ENCODE measurements at regions not wholly inside any gene's neighbourhood (a gene's known extent, or its start where the extent isn't known, plus 50 kb on each side); places are given as distances from the start of the nearest gene placed in this dataset.
"Not testable (repeated sequence)": the region's sequence is repeated elsewhere in the genome, so short reads cannot be mapped to it uniquely, and the experiment has no call there.

DNA sequence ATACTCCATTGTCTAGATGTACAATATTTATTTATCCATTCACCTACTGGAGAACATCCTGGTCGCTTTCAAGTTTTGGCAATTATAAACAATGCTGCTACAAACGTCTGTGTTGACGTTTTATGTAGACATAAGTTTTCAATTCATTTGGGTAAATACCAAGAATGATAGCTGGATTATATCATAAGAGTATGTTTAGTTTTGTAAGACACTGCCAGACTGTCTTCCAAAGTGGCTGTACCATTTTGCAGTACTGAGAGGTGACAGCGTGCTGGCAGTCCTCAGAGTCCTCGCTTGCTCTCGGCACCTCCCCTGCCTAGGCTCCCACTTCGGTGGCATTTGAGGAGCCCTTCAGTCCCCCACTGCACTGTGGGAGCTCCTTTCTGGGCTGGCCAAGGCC is 253.3 kb upstream of the INTU start:
- no peak for DNase-seq

DNA sequence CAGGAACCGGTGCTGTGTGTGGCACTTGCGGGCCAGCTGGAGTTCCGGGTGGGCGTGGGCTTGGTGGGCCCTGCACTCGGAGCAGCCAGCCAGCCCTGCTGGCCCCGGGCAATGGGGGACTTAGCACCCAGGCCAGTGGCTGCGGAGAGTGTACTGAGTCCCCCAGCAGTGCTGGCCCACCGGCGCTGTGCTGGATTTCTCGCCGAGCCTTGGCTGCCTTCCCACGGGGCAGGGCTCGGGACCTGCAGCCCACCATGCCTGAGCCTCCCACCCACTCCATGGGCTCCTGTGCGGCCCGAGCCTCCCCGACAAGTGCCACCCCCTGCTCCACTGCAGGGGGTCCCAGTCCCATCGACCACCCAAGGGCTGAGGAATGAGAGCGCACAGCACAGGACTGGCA is 252.8 kb upstream of the INTU start:
- DNase-seq, result not testable (repeated sequence)

DNA sequence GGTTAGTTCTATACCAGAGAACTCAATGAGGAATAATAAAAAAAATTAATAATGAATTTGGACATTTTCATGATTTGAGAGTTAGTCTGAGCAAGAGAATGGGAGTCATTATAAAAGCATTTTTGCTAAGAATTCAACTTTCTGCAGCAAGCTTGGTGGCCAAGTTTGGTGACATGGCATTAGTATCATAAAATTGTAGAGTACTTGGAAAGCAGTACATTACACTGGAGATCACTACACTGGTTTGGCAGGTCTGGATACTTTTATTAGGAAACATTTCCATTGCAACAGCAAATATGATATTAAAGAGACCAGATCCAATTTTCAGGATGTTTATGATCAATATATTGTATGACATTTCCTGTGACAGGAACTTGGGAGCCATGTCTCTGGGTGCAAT is 249.1 kb upstream of the INTU start:
- no peak for DNase-seq

DNA sequence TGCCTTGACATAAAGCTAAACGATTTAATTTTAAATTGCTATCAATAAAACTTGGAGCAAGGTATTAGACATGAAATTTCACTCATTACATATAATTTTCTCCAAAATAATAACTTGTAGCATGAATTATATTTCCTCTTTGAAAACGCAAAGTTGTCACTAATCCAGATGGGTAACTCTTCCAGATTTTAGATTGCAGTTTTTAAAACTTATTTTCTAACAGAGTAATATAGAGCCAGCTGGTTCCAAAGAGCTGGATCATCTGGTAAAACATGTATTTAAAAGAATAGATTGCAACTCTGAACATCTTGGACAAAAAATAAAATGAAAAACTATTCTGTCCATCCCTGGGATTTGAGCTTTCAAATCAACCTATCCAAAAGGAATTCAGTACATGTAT is 238.2 kb upstream of the INTU start:
- DNase-seq, result no peak

DNA sequence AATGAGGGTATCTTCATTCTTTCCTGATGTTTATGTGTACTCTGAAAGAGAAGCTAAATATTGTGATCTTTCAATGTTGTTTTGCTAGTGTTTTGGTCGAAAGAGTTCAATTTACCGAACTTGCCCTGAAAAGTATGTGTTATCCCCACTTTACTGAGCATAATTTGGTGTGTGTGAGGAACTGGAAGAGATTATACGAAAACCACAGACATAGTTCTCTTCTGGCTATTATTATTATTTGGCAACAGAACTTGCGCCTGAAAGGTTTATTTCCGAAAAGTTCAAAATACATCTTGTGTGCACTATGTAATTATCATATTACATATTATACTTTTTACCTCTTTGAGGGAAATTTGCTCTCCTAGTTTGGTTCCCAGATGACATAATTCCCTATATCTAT is 232.5 kb upstream of the INTU start:
- DNase-seq, result no peak

DNA sequence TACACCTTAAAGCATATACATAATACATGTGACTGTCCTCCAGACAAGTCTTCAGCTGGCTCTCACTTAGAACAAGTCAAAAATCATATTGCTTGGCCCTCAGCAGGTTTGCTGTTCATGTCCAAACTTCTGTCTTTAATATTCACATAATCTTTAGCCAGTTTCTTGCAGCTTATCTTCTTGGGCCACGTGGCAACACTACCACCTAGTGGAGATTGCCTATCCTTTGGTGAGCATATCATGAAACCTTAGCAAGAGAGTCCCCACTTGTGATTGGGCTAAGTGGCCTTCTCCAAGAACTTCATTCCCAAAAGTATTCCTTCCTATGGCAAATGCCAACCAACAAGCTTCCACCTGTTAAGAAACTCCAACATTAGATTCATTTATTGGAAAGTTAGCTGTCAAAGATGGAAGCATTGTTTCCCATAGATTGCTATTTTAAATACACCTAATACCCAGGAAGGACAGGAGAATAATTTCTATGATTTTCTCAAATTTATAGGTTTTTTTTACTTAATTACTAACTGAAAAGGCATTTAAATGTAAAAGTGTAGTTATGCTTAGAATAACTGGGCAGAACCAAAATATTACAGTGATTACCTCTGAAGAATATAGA is 231.9 kb upstream of the INTU start:
- DNase-seq, result no peak

DNA sequence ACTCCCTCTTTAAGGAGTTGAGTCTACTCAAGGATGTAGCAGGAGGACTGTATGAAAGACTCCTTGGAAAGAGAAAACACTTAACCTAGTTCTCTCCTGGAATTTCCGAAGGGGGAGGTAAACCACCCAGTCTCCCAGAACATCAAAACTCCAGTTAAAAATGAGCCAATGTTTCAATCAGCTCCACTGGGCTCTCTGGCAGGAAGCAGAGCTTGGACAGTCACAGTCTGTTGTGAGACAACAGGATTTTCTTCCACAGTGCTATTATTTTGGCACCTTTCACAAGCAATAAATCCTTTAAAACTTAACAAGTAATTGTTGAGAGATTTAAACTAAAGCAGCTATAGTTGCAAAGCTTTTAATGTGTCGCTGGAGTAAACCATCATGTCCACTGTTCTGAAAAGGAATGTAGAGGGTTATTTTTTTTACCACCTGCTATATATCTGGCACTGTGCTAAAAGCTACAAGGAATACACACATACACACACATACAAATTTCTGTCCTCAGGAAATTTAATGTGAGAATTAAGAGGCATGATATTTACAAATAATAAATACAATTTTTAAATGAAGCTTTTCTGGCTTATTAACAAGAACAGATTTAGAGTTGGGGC is 229.2 kb upstream of the INTU start:
- DNase-seq, result no peak

DNA sequence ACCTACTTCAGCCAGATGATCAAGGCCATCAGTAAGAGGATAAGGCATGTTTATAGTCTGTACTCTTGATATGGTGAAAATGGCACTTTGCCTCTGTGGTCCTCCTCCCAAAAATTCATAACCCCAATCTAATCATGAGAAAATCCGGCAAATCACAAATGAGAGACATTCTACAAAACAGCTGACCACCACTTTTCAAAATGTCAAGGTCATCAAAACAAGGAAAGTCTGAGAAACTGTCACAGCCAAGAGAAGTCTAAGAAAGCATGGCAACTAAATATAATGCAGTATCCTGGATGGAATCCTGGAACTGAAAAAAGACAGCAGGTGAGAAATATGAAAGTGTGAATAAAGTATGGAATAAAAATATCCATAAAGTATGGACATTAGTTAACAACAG is 226.6 kb upstream of the INTU start:
- DNase-seq, result no peak

DNA sequence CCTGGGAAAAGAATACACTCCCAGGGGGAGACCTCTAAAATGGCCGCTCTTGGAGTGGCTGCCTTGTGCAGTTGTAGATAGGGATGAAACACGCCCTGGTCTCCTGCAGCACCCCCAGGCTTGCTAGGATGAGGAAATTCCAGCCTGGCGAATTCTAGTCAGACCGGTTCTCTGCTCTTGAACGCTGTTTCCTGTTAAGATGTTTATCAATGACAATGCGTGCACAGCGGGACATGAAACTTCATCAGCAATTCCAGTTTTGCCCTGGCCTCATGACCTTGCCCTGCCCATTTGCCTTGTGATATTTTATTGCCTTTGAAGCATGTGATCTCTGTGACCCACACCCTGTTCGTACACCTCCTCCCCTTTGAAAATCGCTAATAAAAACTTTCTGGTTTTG is 225.2 kb upstream of the INTU start:
- not testable (repeated sequence) for DNase-seq

DNA sequence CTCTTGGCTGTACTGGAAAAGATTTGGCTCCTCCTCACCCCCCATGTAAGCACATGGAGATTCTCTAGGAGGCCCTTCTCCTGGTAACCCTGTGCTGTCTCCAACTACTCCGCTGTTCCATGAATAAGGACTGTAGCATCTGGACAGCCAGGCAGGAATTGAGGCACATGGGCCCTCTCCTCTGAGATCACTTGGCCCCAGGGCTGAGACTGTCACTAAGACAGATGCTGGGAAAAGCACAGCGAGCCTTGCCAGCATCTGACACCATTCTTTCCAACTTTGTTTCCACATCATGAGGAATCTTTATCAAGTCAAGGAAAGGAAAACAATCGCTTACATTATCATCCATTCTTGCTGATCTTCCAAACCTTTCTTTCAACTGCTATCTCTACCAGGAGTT is 222.6 kb upstream of the INTU start:
- DNase-seq, result no peak

DNA sequence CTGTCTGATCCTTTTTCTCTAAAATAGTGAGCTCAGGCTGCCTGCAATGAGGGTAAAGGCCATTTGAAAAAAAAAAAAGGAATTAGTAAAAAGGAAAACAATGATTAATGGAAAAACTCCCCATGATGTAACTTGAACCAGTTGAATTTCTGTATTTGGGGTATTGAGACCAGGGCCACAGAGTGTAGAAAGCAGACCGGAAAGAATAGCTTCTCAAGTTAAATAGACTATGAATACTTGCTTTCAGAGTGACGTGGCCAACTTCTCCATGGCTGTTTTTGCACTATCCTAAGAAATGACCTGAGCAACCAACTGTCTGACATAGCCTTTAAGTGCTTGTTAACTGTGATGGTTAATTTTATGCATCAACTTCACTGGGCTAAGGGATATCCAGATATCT is 222.1 kb upstream of the INTU start:
- DNase-seq, result no peak

DNA sequence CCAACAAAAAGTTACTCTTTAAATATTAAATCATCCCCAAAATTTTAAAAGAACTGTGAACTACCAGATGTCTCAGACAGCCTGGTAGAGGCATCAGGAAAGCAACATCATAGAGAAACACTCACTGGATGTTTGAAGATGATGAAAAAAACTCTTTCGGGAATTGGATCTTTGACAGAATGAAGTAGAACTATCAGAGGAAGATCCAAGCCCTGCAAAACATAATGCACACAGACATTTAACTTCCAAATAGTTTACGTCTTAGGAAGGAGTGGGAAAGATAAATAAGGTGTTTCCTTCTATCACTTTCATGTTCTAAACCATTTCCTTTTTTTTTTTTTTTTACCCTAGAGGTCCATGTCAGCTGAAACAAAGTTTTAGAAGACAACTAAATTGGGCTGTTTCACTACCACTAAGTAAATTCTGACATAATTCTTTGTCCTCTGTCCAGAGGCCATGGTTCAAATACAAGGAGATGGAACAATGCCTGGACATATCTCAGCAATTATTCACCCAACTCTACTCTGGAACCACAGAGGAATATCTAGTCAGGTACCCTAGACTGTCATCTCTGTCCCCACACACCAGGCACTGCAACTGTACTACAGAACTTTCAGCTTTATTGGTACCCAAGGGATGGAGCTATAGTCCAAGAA is 217.7 kb upstream of the INTU start:
- no peak for DNase-seq

DNA sequence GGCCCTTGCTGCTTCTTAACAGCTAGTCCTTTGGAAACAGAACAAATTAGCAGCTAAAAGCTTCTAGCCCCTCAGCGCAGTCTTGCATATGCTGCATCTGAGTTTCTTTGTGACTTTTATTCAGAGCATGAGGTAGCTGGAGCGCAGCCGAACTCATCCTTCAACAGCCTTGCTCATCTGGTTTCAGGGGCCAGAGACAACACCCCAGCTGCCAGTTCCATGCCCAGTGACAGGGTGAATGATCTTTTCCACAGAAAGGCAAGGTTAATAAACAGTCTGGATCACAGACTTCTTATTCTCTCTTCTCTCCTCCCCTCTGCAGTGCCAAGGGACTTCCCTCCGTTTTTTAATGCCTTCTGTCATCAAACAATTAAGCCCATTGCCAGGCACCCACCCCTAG is 216.6 kb upstream of the INTU start:
- no peak for DNase-seq

DNA sequence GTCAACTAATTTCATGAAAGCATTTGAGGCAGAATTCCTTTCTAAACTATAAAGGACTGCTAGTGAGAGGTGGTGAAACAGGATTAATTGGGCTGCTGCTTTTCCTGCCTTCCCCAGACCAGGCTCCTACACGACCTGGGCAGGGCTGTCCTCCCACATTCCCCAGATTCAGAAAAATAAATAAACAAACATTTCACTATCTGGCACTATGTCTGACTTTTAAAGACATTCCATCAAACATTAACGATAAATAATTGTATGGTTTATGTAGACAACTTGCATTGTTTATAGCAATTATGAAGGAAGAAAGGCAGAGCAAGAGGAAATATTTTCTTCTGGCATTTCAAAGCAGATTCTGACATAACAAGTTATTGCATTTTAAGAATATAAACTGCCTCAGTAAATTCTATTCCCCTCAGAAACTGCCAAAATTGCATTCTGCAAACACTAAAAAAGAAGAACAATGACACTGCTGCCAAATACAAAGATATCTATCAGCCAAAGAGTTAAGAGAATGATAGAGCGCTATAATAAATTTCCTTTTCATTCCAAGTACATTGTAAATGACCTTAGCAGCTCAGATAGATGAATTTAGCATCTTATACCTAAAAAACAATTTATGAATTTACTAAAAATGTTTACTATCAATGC is 214.7 kb upstream of the INTU start:
- DNase-seq, result no peak

DNA sequence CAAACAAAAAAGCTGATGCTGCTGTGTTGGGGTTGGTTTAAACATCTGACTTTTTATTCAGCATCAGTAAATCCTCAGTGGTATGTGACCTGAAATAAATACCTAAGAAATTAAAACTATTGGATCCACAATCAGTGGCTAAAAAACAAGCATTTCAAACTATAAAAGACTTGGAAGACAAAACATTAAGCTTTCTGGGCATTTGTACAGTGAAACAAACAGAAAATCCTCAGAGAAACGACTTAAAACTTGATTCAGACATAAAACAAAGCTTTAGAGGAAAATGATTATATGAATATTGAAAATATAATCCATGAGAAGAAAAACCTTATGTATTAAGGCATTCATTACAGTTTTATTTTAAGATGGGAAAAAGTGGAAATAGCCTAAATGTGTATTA is 213.3 kb upstream of the INTU start:
- DNase-seq, result no peak

DNA sequence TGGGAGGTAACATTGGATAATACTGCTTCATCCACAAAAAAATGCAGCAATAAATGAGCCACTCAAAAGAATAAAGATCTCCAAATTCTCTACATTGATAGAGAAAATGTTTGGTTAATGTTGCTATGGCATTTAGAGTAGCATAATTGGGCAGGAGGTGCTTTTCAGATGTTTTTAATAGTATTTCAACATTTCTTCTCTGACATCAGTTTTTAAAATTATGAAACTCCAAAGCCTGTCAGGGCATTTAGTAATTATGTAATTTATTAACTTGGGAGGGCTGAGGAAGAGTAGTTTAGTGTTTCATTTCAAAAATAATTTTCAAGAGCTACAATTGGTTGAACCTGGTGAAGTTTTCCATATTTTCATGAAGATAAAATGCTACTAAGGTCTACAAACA is 211.3 kb upstream of the INTU start:
- DNase-seq, result no peak

DNA sequence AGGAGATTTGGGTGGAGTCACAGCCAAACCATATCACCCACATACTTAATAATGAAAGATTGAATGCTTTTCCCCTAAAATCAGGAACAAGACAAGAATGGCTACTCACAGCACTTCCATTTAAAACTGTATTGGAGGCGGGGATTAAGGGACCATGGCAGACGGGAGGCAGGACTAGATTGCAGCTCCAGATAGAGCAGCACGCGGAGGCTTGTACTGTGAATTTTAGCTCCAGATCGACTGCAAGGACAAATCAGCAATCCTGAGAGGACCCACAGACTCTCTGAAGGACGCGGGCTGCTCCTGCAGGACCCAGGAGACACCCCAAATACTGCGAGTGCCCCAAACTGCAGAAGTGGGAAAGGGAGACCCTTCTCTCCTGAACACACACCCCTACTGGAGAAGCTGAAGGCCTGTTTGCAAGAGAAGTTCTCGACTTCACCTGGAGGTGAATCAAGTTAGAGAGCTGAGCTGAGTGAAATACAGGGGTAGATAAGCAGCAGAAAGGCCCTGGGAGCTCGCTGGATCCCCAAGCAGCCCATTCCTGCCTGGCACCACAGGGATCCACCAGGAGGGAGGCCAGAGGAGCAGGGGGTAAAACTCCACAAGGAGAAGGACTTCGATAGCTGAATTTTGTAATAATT is 207.4 kb upstream of the INTU start:
- DNase-seq, result no peak

DNA sequence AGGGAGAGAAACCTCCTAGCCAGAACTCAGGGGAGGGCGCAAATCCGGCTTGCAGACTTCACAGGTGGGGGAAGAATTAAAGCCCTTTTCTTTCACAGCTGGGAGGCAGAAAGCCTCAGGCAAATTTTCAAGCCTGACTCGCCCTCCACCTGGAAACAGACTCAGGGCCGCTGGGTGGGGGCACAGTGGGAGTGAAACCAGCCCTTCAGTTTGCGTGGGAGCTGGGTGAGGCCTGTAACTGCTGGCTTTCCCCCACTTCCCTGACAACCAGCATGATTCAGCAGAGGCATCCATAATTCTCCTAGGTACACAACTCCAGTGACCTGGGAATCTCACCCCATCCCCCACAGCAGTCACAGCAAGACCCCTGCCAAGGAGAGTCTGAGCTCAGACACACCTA is 206.9 kb upstream of the INTU start:
- DNase-seq, result no peak

DNA sequence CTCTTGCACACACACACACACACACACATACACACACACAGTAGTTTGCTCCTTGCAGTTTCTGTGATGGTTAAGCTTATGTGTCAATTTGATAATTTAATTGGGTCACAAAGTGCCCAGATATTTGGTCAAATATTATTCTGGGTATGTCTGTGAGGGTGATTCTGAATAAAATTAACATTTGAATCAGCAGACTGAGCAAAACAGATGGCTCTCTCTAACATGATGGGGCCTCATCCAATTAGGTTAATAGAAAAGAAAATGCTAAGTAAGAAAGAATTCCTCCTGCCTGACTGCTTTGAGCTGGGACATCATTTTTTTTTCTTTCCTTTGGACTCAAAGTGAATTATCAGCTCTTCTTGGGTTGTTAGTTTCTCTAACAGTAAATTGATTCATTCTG is 191.2 kb upstream of the INTU start:
- no peak for DNase-seq

DNA sequence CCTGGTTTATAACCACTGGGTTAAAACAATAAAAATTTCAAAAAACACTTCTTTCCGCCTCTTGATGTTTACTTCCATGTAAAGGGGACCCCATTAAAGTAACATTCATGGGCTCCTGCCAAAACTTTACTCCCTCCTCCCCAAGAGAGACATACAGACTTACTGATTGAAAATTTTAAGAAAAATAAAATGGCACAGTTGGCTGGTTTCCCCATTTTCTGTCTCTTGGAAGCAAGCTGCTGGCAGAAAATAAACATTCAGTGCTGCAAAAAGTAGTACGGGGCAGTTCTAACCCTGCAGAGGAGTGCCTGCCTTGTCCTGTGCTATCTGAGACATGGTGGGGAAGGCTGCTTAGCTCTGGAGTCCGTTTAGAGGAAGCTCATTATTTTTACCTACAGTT is 187.3 kb upstream of the INTU start:
- DNase-seq, result no peak

DNA sequence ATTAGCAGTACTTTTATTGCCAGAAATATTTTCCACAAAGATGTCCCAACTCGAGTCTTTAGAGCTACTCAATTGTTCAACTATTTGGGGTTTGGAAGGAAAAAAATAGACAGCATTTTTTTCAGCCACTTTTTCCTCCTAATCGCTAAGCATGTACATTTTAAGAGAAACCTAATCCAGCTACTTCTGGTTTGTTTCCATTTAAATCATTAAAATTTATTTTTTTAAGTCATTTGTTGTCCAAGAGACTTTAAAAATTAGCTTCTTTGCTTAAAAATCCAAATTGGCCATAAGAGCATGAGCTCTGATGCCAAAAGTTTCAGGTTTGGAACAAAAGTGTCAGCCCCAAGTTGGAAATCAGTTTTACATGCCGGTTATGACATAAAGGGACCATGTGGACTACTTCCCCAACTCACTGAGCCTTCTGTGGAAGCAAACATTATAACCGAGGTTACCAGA is 186.3 kb upstream of the INTU start:
- no peak for DNase-seq

DNA sequence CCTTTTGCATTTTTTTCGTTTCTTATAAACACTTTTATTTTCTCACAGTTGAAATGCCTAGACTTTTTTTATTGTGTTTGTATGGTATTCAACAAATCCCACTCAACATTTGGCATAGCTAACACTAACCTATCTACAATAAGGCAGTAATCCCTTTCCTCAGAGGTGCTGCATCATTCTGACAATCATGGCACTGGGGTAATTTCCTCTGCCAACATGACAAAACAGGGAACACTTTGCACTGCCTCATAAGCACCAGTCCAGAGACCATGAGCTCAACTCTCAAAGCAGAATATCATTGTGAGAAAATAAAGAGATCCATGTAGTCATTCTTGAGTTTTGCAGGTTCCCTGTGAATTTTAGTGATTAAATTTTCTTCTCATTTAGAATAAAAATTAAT is 183.8 kb upstream of the INTU start:
- no peak for DNase-seq

DNA sequence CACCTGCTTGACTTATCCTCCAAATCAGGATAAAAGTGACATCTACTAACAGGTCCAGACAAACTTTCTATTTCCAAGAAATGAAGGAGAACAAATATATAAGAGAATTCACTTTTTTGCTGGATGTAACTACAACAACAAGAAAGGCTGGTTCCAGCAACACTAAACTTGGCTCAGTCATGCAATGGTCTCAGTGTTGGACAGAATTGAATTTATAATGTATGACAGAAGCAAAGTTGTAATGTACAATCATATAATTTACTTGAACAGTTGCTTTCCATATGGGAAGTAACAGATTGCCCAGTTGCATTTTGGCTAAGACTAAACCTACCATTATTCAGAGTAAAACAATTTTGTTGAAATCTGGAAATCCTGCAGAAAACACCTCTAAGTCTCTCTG is 183.3 kb upstream of the INTU start:
- no peak for DNase-seq

DNA sequence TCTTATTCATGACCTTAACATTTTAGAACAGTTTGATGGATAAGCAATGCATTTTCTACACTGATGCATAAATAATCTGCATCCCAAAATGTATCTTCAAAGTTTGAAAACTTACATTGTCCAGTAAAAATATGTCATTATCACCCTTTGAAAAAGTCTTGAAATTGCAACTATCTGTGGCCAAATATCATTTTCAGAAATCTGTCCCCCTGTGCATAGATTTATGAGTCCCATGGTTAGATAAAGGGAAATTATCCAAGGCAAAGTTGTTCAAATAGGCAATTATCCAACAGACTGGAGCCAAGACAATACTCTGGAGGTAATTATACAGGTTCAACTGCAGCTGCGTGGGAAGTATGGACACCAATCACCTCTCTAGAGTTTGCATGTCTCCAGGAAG is 182.5 kb upstream of the INTU start:
- DNase-seq, result no peak
